Common myeloid progenitor, CD34-positive (primary cell): ENCODE measurements at regions not wholly inside any gene's neighbourhood (a gene's known extent, or its start where the extent isn't known, plus 50 kb on each side); places are given as distances from the start of the nearest gene placed in this dataset.
"Not testable (repeated sequence)": the region's sequence is repeated elsewhere in the genome, so short reads cannot be mapped to it uniquely, and the experiment has no call there.

Experiments used
- CTCF ChIA-PET: fragments of 350-600 bp; sonication (Branson Sonifier 250); formaldehyde crosslinking; loops from one replicate; lab custom pipeline; 2021; ENCODE audit warnings: antibody characterized with exemption; lab: Charles Lee
- POLR2A ChIA-PET: fragments of 350-600 bp; sonication (Branson Sonifier 250); formaldehyde crosslinking; loops from one replicate; lab custom pipeline; 2021; ENCODE audit warnings: antibody characterized with exemption; lab: Charles Lee
- DNase-seq, 3 donors: peaks; one replicate each; pipeline versions ENCODE4 v3.0.0 to v3.0.0-alpha.2; 2013
- H3K27ac ChIP-seq, 2 experiments: 1 replicate in 1 of 2; 2 replicates in 1 of 2; pipeline ENCODE4 v1.7.0; 2013; ENCODE audit warnings: inconsistent platforms in 2 of 2, low read length in 2 of 2, mild to moderate bottlenecking in 2 of 2, low read depth in 1 of 2, moderate library complexity in 1 of 2; ENCODE audit not compliant: severe bottlenecking in 2 of 2, insufficient read depth in 1 of 2, poor library complexity in 1 of 2
- H3K27me3 ChIP-seq, 5 experiments: replicated peaks in 2 of 5; 1 replicate in 3 of 5; 2 replicates in 2 of 5; pipeline versions ENCODE4 v1.6.1 to v1.7.0; 2013; ENCODE audit warnings: low read length in 4 of 5, mild to moderate bottlenecking in 2 of 5, moderate library complexity in 2 of 5, inconsistent platforms in 1 of 5; ENCODE audit not compliant: insufficient read depth in 5 of 5, control insufficient read depth in 4 of 5
- H3K36me3 ChIP-seq, 4 experiments: 1 replicate in 2 of 4; 2 replicates in 2 of 4; pipeline versions ENCODE4 v1.6.1 to v1.7.0; 2013; ENCODE audit warnings: low read length in 3 of 4, control low read depth in 1 of 4, mild to moderate bottlenecking in 1 of 4; ENCODE audit not compliant: control insufficient read depth in 4 of 4, insufficient read depth in 4 of 4
- H3K4me1 ChIP-seq, 4 experiments: 1 replicate in 3 of 4; 2 replicates in 1 of 4; pipeline versions ENCODE4 v1.6.1 to v1.7.1; 2013; ENCODE audit warnings: low read length in 3 of 4, mild to moderate bottlenecking in 3 of 4, control low read depth in 1 of 4, inconsistent platforms in 1 of 4, moderate library complexity in 1 of 4; ENCODE audit not compliant: control insufficient read depth in 4 of 4, insufficient read depth in 4 of 4; ENCODE audit errors: control extremely low read depth in 1 of 4
- H3K4me3 ChIP-seq, 7 experiments: 1 replicate in 4 of 7; 2 replicates in 3 of 7; pipeline versions ENCODE4 v1.5.1 to v1.7.0; 2013; ENCODE audit warnings: mild to moderate bottlenecking in 7 of 7, low read length in 6 of 7, moderate library complexity in 6 of 7, inconsistent platforms in 2 of 7, low read depth in 2 of 7, control low read depth in 1 of 7; ENCODE audit not compliant: insufficient read depth in 4 of 7, control insufficient read depth in 1 of 7; ENCODE audit errors: extremely low read depth in 1 of 7
- H3K9me3 ChIP-seq, 5 experiments: 1 replicate in 4 of 5; 2 replicates in 1 of 5; pipeline versions ENCODE4 v1.6.1 to v1.7.1; 2013; ENCODE audit warnings: low read length in 4 of 5, mild to moderate bottlenecking in 2 of 5, inconsistent platforms in 1 of 5, low read depth in 1 of 5, moderate library complexity in 1 of 5; ENCODE audit not compliant: control insufficient read depth in 4 of 5, insufficient read depth in 2 of 5; ENCODE audit errors: control extremely low read depth in 1 of 5
- WGBS: methylation state at CpG from one replicate; pipeline ENCODE4 v1.1.5; 2013; ENCODE audit not compliant: insufficient coverage; 5-methylcytosine and 5-hydroxymethylcytosine counted together

GRCh38 chr16:86858501-86858900, 280.2 kb downstream of the FOXL1 start:
- ChIA-PET CTCF (no interaction called here), POLR2A (no interaction called here)
- Histone ChIP-seq H3K4me3 (no peak overlapping the region), H3K9me3 (peaks cover 0 to 2% (median 0%) of the 10 kb centered on the region in 5 experiments), H3K27ac (no peak overlapping the region), H3K27me3 (peaks cover 0 to 6% (median 0%) of the 10 kb centered on the region in 5 experiments), H3K4me1 (no peaks in the 10 kb centered on the region), H3K36me3 (no peaks in the 10 kb centered on the region)
- no peak for DNase-seq
- WGBS, result 96% methylated on average over 3 of the region's 10 CpGs

- CTCF ChIA-PET, H3K9me3 ChIP-seq, H3K27me3 ChIP-seq, H3K4me3 ChIP-seq, H3K27ac ChIP-seq, H3K36me3 ChIP-seq, POLR2A ChIA-PET, H3K4me1 ChIP-seq, DNase-seq: not testable (repeated sequence)
- WGBS, result 95% methylated on average over 7 of the region's 7 CpGs
Measured at GRCh38 chr16:86861270-86861858, 283.0 kb downstream of the FOXL1 start.

- ChIA-PET POLR2A (no interaction called here), CTCF (no interaction called here)
- Histone ChIP-seq H3K4me3 (no peak overlapping the region), H3K36me3 (no peaks in the 10 kb centered on the region), H3K27me3 (peaks cover 0 to 9% (median 0%) of the 10 kb centered on the region in 5 experiments), H3K4me1 (no peaks in the 10 kb centered on the region), H3K9me3 (peaks cover 0 to 2% (median 0%) of the 10 kb centered on the region in 5 experiments), H3K27ac (no peak overlapping the region)
- DNase-seq, result no peak
- 93% methylated on average over 10 of the region's 14 CpGs for WGBS
Measured at GRCh38 chr16:86862595-86863280, 284.4 kb downstream of the FOXL1 start.

GRCh38 chr16:86863609-86864008, 285.3 kb downstream of the FOXL1 start:
- no peak for DNase-seq
- peaks cover 0 to 2% (median 0%) of the 10 kb centered on the region in 5 experiments for H3K9me3 ChIP-seq
- ChIA-PET CTCF (no interaction called here), POLR2A (no interaction called here)
- H3K4me1 ChIP-seq, result no peaks in the 10 kb centered on the region
- H3K36me3 ChIP-seq, result no peaks in the 10 kb centered on the region
- no peak overlapping the region for H3K4me3 ChIP-seq
- WGBS, result 95% methylated on average over 4 of the region's 7 CpGs
- no peak overlapping the region for H3K27ac ChIP-seq
- H3K27me3 ChIP-seq, result peaks cover 0 to 7% (median under 1%) of the 10 kb centered on the region in 5 experiments

GRCh38 chr16:86864586-86864985, 286.2 kb downstream of the FOXL1 start:
- CTCF ChIA-PET, result no interaction called here
- POLR2A ChIA-PET, result no interaction called here

GRCh38 chr16:86865851-86866662, 287.7 kb downstream of the FOXL1 start:
- no peaks in the 10 kb centered on the region for H3K36me3 ChIP-seq
- peaks cover 0 to 2% (median 0%) of the 10 kb centered on the region in 5 experiments for H3K9me3 ChIP-seq
- peaks cover 0 to 12% (median 2%) of the 10 kb centered on the region in 5 experiments for H3K27me3 ChIP-seq
- no peaks in the 10 kb centered on the region for H3K4me1 ChIP-seq
- H3K27ac ChIP-seq, result no peak overlapping the region
- no peak for DNase-seq
- 77% methylated on average over 20 of the region's 23 CpGs for WGBS
- ChIA-PET CTCF (no interaction called here), POLR2A (no interaction called here)
- no peak overlapping the region for H3K4me3 ChIP-seq

More at GRCh38 chr16:86864586-86864985, 286.2 kb downstream of the FOXL1 start:
- peaks cover 0 to 2% (median 0%) of the 10 kb centered on the region in 5 experiments for H3K9me3 ChIP-seq
- 98% methylated on average over 4 of the region's 6 CpGs for WGBS
- no peaks in the 10 kb centered on the region for H3K4me1 ChIP-seq
- DNase-seq, result no peak
- no peak overlapping the region for H3K27ac ChIP-seq
- H3K4me3 ChIP-seq, result no peak overlapping the region
- peaks cover 0 to 8% (median 2%) of the 10 kb centered on the region in 5 experiments for H3K27me3 ChIP-seq
- H3K36me3 ChIP-seq, result no peaks in the 10 kb centered on the region
